ELR (cell line): ENCODE measurements at regions not wholly inside any gene's neighbourhood (a gene's known extent, or its start where the extent isn't known, plus 50 kb on each side); places are given as distances from the start of the nearest gene placed in this dataset.

Source experiments
- DNase-seq: peaks from one replicate; pipeline ENCODE4 v3.0.0-alpha.2; 2015; ENCODE audit warnings: low read depth

- DNase-seq = no peak
Measured at GRCh38 chrX:137483554-137483953, 82.4 kb upstream of the ZIC3 start.

GRCh38 chrX:137482136-137482535 is 83.8 kb upstream of the ZIC3 start:
- DNase-seq = no peak

- no peak for DNase-seq
Measured at GRCh38 chrX:137479386-137479785, 86.5 kb upstream of the ZIC3 start.

GRCh38 chrX:137441711-137442110 is 124.2 kb upstream of the ZIC3 start:
- DNase-seq = no peak

- no peak for DNase-seq
Measured at GRCh38 chrX:137432609-137433008, 133.3 kb upstream of the ZIC3 start.

- DNase-seq = no peak
Measured at GRCh38 chrX:137431693-137432488, 134.0 kb upstream of the ZIC3 start.

- DNase-seq = no peak
Measured at GRCh38 chrX:137430984-137431475, 134.9 kb upstream of the ZIC3 start.

- no peak for DNase-seq
Measured at GRCh38 chrX:137430301-137430700, 135.6 kb upstream of the ZIC3 start.

- DNase-seq = no peak
Measured at GRCh38 chrX:137428766-137429591, 136.9 kb upstream of the ZIC3 start.

GRCh38 chrX:137428221-137428661 is 137.7 kb upstream of the ZIC3 start:
- DNase-seq = no peak

- no peak for DNase-seq
Measured at GRCh38 chrX:137427816-137428215, 138.1 kb upstream of the ZIC3 start.

GRCh38 chrX:137427426-137427778 is 138.5 kb upstream of the ZIC3 start:
- DNase-seq = no peak

GRCh38 chrX:137426695-137427425 is 139.1 kb upstream of the ZIC3 start:
- no peak for DNase-seq

GRCh38 chrX:137425986-137426385 is 139.9 kb upstream of the ZIC3 start:
- DNase-seq = no peak

GRCh38 chrX:137425273-137425902 is 140.5 kb upstream of the ZIC3 start:
- DNase-seq = no peak

GRCh38 chrX:137424679-137425078 is 141.2 kb upstream of the ZIC3 start:
- no peak for DNase-seq

- no peak for DNase-seq
Measured at GRCh38 chrX:137423241-137423640, 142.7 kb upstream of the ZIC3 start.

GRCh38 chrX:137418086-137418485 is 147.8 kb upstream of the ZIC3 start:
- DNase-seq = no peak

- no peak for DNase-seq
Measured at GRCh38 chrX:137413190-137413589, 152.7 kb upstream of the ZIC3 start.

GRCh38 chrX:137405449-137406140 is 160.3 kb upstream of the ZIC3 start:
- DNase-seq = no peak

GRCh38 chrX:137401092-137401491 is 164.8 kb upstream of the ZIC3 start:
- no peak for DNase-seq
